ENCODE measurements at regions not wholly inside any gene's neighbourhood (a gene's known extent, or its start where the extent isn't known, plus 50 kb on each side); places are given as distances from the start of the nearest gene placed in this dataset.

DNA sequence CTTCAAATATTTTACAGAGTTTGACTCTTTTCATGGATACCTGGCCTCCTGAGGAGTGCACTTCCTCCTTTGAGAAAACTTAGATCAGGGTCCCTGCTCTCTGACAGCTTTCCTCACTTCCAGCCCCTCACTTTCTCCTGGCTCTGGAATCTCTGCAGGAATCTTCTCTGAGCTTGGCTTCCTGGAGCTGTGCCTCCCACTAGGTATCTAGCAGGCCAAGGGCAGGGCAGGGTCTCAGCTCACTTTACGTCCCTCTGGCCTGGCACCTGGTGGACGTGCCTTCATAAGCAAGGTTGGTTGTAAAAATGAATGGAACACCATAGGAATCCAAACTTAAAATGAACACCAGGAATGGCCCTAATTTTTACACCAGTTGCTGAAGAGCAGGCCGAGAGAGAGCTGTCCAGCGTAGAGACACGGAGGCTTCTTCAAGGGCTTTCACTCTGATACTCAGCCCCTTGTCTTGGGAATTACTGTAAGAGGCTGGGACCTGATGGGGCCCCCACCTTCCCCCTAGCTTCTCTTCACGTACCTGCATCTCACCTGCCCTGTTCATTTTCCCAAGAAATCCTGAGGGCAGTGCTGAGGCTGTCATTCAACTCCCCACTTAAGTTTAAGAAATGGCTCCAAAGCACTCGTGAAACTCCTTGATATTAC lies 426.9 kb upstream of the ID2 start:
- no peak for TF ChIP-seq EZH2phosphoT487 (IDR thresholded peaks at IDR 0.05; ENCODE audit: borderline replicate concordance, low read length)
- TF ChIP-seq, protein P1, sequence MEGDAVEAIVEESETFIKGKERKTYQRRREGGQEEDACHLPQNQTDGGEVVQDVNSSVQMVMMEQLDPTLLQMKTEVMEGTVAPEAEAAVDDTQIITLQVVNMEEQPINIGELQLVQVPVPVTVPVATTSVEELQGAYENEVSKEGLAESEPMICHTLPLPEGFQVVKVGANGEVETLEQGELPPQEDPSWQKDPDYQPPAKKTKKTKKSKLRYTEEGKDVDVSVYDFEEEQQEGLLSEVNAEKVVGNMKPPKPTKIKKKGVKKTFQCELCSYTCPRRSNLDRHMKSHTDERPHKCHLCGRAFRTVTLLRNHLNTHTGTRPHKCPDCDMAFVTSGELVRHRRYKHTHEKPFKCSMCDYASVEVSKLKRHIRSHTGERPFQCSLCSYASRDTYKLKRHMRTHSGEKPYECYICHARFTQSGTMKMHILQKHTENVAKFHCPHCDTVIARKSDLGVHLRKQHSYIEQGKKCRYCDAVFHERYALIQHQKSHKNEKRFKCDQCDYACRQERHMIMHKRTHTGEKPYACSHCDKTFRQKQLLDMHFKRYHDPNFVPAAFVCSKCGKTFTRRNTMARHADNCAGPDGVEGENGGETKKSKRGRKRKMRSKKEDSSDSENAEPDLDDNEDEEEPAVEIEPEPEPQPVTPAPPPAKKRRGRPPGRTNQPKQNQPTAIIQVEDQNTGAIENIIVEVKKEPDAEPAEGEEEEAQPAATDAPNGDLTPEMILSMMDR (IDR thresholded peaks at IDR 0.05; ENCODE audit: low read depth, low read length, poor library complexity, severe bottlenecking): no peak
- no peaks in the 10 kb centered on the region for H3K27me3 ChIP-seq (ENCODE audit: control insufficient read depth, low read length)
- H3K36me3 ChIP-seq (ENCODE audit: control insufficient read depth, low read length): no peaks in the 10 kb centered on the region
- H3K9me2 ChIP-seq (replicated peaks; ENCODE audit: control insufficient read depth, low read length): no peaks in the 10 kb centered on the region
- no peaks in the 10 kb centered on the region for H3F3A ChIP-seq (ENCODE audit: control insufficient read depth, insufficient read depth)
- no peak overlapping the region for H3K4me3 ChIP-seq (ENCODE audit: low read length)
- H3K79me2 ChIP-seq (ENCODE audit: control insufficient read depth, low read length): no peaks in the 10 kb centered on the region
- H3K27ac ChIP-seq (ENCODE audit: low read depth, low read length): no peak overlapping the region
- peaks cover 12% of the 10 kb centered on the region; the same call in 1 of the 2 replicates for H3K9me3 ChIP-seq (ENCODE audit: control insufficient read depth, insufficient read depth, low read length)
- H3K4me2 ChIP-seq (ENCODE audit: low read length): no peak overlapping the region
- no peaks in the 10 kb centered on the region for H4K20me1 ChIP-seq (ENCODE audit: control insufficient read depth, insufficient read depth, low read depth, low read length)
- H3K4me1 ChIP-seq (ENCODE audit: control insufficient read depth, low read length): no peaks in the 10 kb centered on the region

DNA sequence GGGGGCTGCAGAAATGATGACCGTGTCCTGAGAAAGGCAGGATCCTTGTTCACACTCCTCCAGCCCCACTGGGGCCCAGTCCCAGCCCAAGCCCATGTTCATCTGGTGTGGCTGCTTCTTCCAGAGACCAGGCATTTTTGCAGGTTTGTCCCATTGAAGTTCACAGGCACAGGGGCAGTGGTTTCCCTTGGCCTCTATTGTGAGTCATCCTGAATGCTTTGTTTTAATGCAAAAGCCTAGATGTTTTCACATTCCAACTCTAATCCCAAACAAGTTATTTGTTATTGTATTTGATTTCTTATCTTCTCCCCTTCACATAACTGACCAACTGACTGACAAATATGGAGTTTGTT lies 426.4 kb upstream of the ID2 start:
- Histone ChIP-seq H4K20me1 (ENCODE audit: control insufficient read depth, insufficient read depth, low read depth, low read length) (no peaks in the 10 kb centered on the region), H3K4me1 (ENCODE audit: control insufficient read depth, low read length) (no peaks in the 10 kb centered on the region), H3K27ac (ENCODE audit: low read depth, low read length) (no peak overlapping the region), H3K4me2 (ENCODE audit: low read length) (no peak overlapping the region), H3F3A (ENCODE audit: control insufficient read depth, insufficient read depth) (no peaks in the 10 kb centered on the region), H3K9me2 (replicated peaks; ENCODE audit: control insufficient read depth, low read length) (no peaks in the 10 kb centered on the region), H3K9me3 (ENCODE audit: control insufficient read depth, insufficient read depth, low read length) (peaks cover 7% of the 10 kb centered on the region; the same call in 1 of the 2 replicates), H3K27me3 (ENCODE audit: control insufficient read depth, low read length) (no peaks in the 10 kb centered on the region), H3K79me2 (ENCODE audit: control insufficient read depth, low read length) (no peaks in the 10 kb centered on the region), H3K4me3 (ENCODE audit: low read length) (no peak overlapping the region), H3K36me3 (ENCODE audit: control insufficient read depth, low read length) (no peaks in the 10 kb centered on the region)
- TF ChIP-seq, protein P1 (IDR thresholded peaks at IDR 0.05; ENCODE audit: low read depth, low read length, poor library complexity, severe bottlenecking): no peak
- TF ChIP-seq EZH2phosphoT487 (IDR thresholded peaks at IDR 0.05; ENCODE audit: borderline replicate concordance, low read length): no peak

DNA sequence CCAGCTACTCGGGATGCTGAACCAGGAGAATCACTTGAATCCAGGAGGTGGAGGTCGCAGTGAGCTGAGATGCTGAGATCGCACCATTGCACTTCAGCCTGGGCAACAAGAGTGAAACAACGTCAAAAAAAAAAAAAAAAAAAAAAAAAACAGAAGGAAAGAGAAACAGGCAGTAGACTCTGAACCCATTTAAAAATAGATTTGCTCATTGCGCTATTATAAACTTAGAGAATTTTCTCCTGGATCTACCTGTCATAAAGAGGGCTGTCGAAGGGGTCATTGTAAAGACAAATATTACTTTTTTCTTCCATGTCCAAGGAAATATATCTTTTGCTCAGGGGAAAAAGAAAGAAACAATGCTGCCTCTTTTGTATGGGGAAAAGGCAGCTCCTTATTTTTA lies 425.0 kb upstream of the ID2 start:
- H4K20me1 ChIP-seq (ENCODE audit: control insufficient read depth, insufficient read depth, low read depth, low read length): no peaks in the 10 kb centered on the region
- H3K4me3 ChIP-seq (ENCODE audit: low read length): no peak overlapping the region
- no peaks in the 10 kb centered on the region for H3K9me2 ChIP-seq (replicated peaks; ENCODE audit: control insufficient read depth, low read length)
- H3K36me3 ChIP-seq (ENCODE audit: control insufficient read depth, low read length): no peaks in the 10 kb centered on the region
- TF ChIP-seq, protein P1 (IDR thresholded peaks at IDR 0.05; ENCODE audit: low read depth, low read length, poor library complexity, severe bottlenecking): no peak
- TF ChIP-seq EZH2phosphoT487 (IDR thresholded peaks at IDR 0.05; ENCODE audit: borderline replicate concordance, low read length): no peak
- H3K27ac ChIP-seq (ENCODE audit: low read depth, low read length): no peak overlapping the region
- no peaks in the 10 kb centered on the region for H3K4me1 ChIP-seq (ENCODE audit: control insufficient read depth, low read length)
- no peaks in the 10 kb centered on the region for H3F3A ChIP-seq (ENCODE audit: control insufficient read depth, insufficient read depth)
- no peaks in the 10 kb centered on the region for H3K27me3 ChIP-seq (ENCODE audit: control insufficient read depth, low read length)
- no peaks in the 10 kb centered on the region for H3K9me3 ChIP-seq (ENCODE audit: control insufficient read depth, insufficient read depth, low read length)
- H3K4me2 ChIP-seq (ENCODE audit: low read length): no peak overlapping the region
- no peaks in the 10 kb centered on the region for H3K79me2 ChIP-seq (ENCODE audit: control insufficient read depth, low read length)

Data from DOHH2 (cell line).